Fibroblast of lung (primary cell): ENCODE measurements at regions not wholly inside any gene's neighbourhood (a gene's known extent, or its start where the extent isn't known, plus 50 kb on each side); places are given as distances from the start of the nearest gene placed in this dataset.

Experiments
- CTCF ChIP-seq, 2 donors: IDR thresholded peaks in 1 of 2; conservative IDR thresholded peaks in 1 of 2; 1 replicate in 1 of 2; 2 replicates in 1 of 2; pipeline ENCODE4 v1.5.1; 2011 to 2012; ENCODE audit warnings: low read length in 2 of 2, control low read depth in 1 of 2, inconsistent platforms in 1 of 2, low read depth in 1 of 2, mild to moderate bottlenecking in 1 of 2
- EZH2 ChIP-seq: IDR thresholded peaks from 2 replicates; pipeline ENCODE4 v1.5.1; 2012; ENCODE audit warnings: low read length, control low read depth, mild to moderate bottlenecking; ENCODE audit errors: missing control alignments

- TF ChIP-seq CTCF (conservative IDR thresholded peaks at IDR 0.05 in 1 of 2, IDR thresholded peaks at IDR 0.05 in 1 of 2; ENCODE audit: low read depth in 1 of 2, low read length in 2 of 2) (no peak), EZH2 (no peak)
Measured at GRCh38 chr2:19723021-19723420, 178.8 kb downstream of the TTC32 start.
